A673 (cell line): ENCODE measurements at regions not wholly inside any gene's neighbourhood (a gene's known extent, or its start where the extent isn't known, plus 50 kb on each side); places are given as distances from the start of the nearest gene placed in this dataset.

Source experiments
- BruUV-seq: library from RNA; stranded (reverse); fragments of 400-500 nt; replicated peaks from 2 replicates; lab custom pipeline; 2021; lab: Mats Ljungman, UMichigan
- CTCF ChIA-PET: fragments of 300-600 bp; sonication (Branson Sonifier 250); formaldehyde crosslinking; loops from one replicate; lab custom pipeline; 2022; ENCODE audit warnings: antibody characterized with exemption; lab: Charles Lee
- POLR2A ChIA-PET: fragments of 300-600 bp; sonication (Branson Sonifier 250); formaldehyde crosslinking; loops from one replicate; lab custom pipeline; 2022; ENCODE audit warnings: antibody characterized with exemption; ENCODE audit not compliant: low non-redundant PET; lab: Charles Lee
- DNase-seq: peaks from one replicate; pipeline ENCODE4 v3.0.0-alpha.2; 2015; ENCODE audit warnings: low spot score
- H3K27ac ChIP-seq: fragments of 200-600 bp; sonication (generic); 2 replicates; pipeline ENCODE4 v1.5.1; 2016; ENCODE audit warnings: mixed run types, low read depth, mild to moderate bottlenecking, mixed read lengths, antibody characterized with exemption, low read length; ENCODE audit not compliant: poor library complexity, severe bottlenecking
- H3K27me3 ChIP-seq: fragments of 200-600 bp; sonication (generic); replicated peaks from 2 replicates; pipeline ENCODE4 v1.6.1; 2017; ENCODE audit warnings: mixed run types, low read depth, mild to moderate bottlenecking, mixed read lengths, antibody characterized with exemption, low read length; ENCODE audit not compliant: insufficient read depth, poor library complexity
- H3K36me3 ChIP-seq: fragments of 200-600 bp; sonication (generic); 2 replicates; pipeline ENCODE4 v1.6.1; 2016; ENCODE audit warnings: mixed run types, mild to moderate bottlenecking, mixed read lengths, antibody characterized with exemption, low read length; ENCODE audit not compliant: insufficient read depth, poor library complexity, severe bottlenecking
- H3K4me1 ChIP-seq: fragments of 200-600 bp; sonication (generic); 2 replicates; pipeline ENCODE4 v1.6.1; 2017; ENCODE audit warnings: mixed run types, mild to moderate bottlenecking, mixed read lengths, antibody characterized with exemption, low read length; ENCODE audit not compliant: insufficient read depth, poor library complexity, severe bottlenecking
- H3K4me3 ChIP-seq: fragments of 200-600 bp; sonication (generic); 2 replicates; pipeline ENCODE4 v1.5.1; 2016; ENCODE audit warnings: low read depth, mixed run types, mild to moderate bottlenecking, mixed read lengths, low read length; ENCODE audit not compliant: poor library complexity, severe bottlenecking
- H3K9me3 ChIP-seq: fragments of 200-600 bp; sonication (generic); 2 replicates; pipeline ENCODE4 v1.6.1; 2016; ENCODE audit warnings: mixed run types, low read depth, mild to moderate bottlenecking, mixed read lengths, antibody characterized with exemption, low read length; ENCODE audit not compliant: poor library complexity, severe bottlenecking
- CTCF ChIP-seq: fragments of 300-800, 200-600 bp; sonication (generic); conservative IDR thresholded peaks from 2 replicates; pipeline ENCODE4 v1.5.1; 2017; ENCODE audit warnings: low read depth, mild to moderate bottlenecking, antibody characterized with exemption, low read length, moderate library complexity, mixed read lengths
- EZH2 ChIP-seq: fragments of 200-600 bp; sonication (generic); IDR thresholded peaks from 2 replicates; pipeline ENCODE4 v1.6.1; 2017; ENCODE audit warnings: borderline replicate concordance, low read depth, mild to moderate bottlenecking, mixed read lengths, antibody characterized with exemption, low read length; ENCODE audit not compliant: poor library complexity, severe bottlenecking
- intact Hi-C: fragments of 100-400 bp; cut with micrococcal nuclease; formaldehyde crosslinking; loops from one replicate; pipeline ENCODE4 v1.10.0; 2022; ENCODE audit not compliant: unreplicated experiment

GRCh38 chr3:127411083-127411727 is 123.4 kb upstream of the PRR20G start:
- DNase-seq: no peak
- no peaks in the 10 kb centered on the region for H3K4me1 ChIP-seq
- H3K9me3 ChIP-seq: no peaks in the 10 kb centered on the region
- peaks cover 26% of the 10 kb centered on the region for H3K27me3 ChIP-seq
- no peaks in the 10 kb centered on the region for H3K36me3 ChIP-seq
- no peak overlapping the region for H3K4me3 ChIP-seq
- TF ChIP-seq CTCF (no peak), EZH2 (no peak)
- POLR2A ChIA-PET: no interaction called here
- intact Hi-C loops: no loop called here
- no TSS peak for BruUV-seq
- CTCF ChIA-PET: no interaction called here
- H3K27ac ChIP-seq: no peak overlapping the region

- Histone ChIP-seq H3K9me3 (no peaks in the 10 kb centered on the region), H3K27me3 (peaks cover 21% of the 10 kb centered on the region), H3K4me3 (no peak overlapping the region), H3K36me3 (no peaks in the 10 kb centered on the region), H3K27ac (no peak overlapping the region), H3K4me1 (no peaks in the 10 kb centered on the region)
- ChIA-PET CTCF (no interaction called here), POLR2A (no interaction called here)
- DNase-seq: no peak
- intact Hi-C loops: no loop called here
- TF ChIP-seq CTCF: no peak
- TF ChIP-seq EZH2: no peak
- BruUV-seq: no TSS peak
Measured at GRCh38 chr3:127410678-127411077, 122.8 kb upstream of the PRR20G start.

- POLR2A ChIA-PET: no interaction called here
- DNase-seq: no peak
Measured at GRCh38 chr3:127410137-127410488, 122.3 kb upstream of the PRR20G start.

More at GRCh38 chr3:127410137-127410488, 122.3 kb upstream of the PRR20G start:
- intact Hi-C loops: no loop called here
- H3K27ac ChIP-seq: no peak overlapping the region
- no peak for TF ChIP-seq CTCF
- no peak for TF ChIP-seq EZH2
- H3K36me3 ChIP-seq: no peaks in the 10 kb centered on the region
- peaks cover 15% of the 10 kb centered on the region for H3K27me3 ChIP-seq
- H3K4me1 ChIP-seq: no peaks in the 10 kb centered on the region
- BruUV-seq: no TSS peak
- H3K4me3 ChIP-seq: no peak overlapping the region
- CTCF ChIA-PET: no interaction called here
- no peaks in the 10 kb centered on the region for H3K9me3 ChIP-seq
